Activated B cell treated with CpG ODN at 0.5 μM for 24 hours (primary cell): ENCODE measurements at regions not wholly inside any gene's neighbourhood (a gene's known extent, or its start where the extent isn't known, plus 50 kb on each side); places are given as distances from the start of the nearest gene placed in this dataset.

Experiments used
- ATAC-seq: fragments of 200-7000 bp; cut with Tn5 transposase; one replicate; pipeline ENCODE4 v1.10.0; 2021; ENCODE audit warnings: low read depth, mild to moderate bottlenecking, moderate library complexity
- CTCF ChIA-PET: fragments of 350-600 bp; sonication (Branson Sonifier 250); formaldehyde crosslinking; loops from one replicate; lab custom pipeline; 2021; ENCODE audit warnings: antibody characterized with exemption; lab: Charles Lee
- POLR2A ChIA-PET: fragments of 350-600 bp; sonication (Branson Sonifier 250); formaldehyde crosslinking; loops from one replicate; lab custom pipeline; 2021; ENCODE audit warnings: antibody characterized with exemption; lab: Charles Lee
- DNase-seq: peaks from one replicate; pipeline ENCODE4 v3.0.0; 2022
- H3K27ac Mint-ChIP-seq: one replicate; pipeline ENCODE4 v1.8.0; 2020; ENCODE audit warnings: mixed read lengths
- H3K27me3 Mint-ChIP-seq: one replicate; pipeline ENCODE4 v1.8.0; 2021; ENCODE audit warnings: mixed read lengths
- H3K36me3 Mint-ChIP-seq: one replicate; pipeline ENCODE4 v1.8.0; 2021; ENCODE audit warnings: low read depth, mixed read lengths
- H3K4me1 Mint-ChIP-seq: one replicate; pipeline ENCODE4 v1.8.0; 2021; ENCODE audit warnings: mixed read lengths
- H3K4me3 Mint-ChIP-seq: one replicate; pipeline ENCODE4 v1.8.0; 2020; ENCODE audit warnings: mild to moderate bottlenecking, mixed read lengths
- H3K9me3 Mint-ChIP-seq: one replicate; pipeline ENCODE4 v1.8.0; 2020; ENCODE audit warnings: mixed read lengths
- CTCF ChIP-seq: fragments of 200-600 bp; IDR thresholded peaks from one replicate; pipeline ENCODE4 v1.8.0; 2022; ENCODE audit warnings: antibody characterized with exemption, mild to moderate bottlenecking
- intact Hi-C: fragments of 100-400 bp; cut with micrococcal nuclease; formaldehyde crosslinking; loops from one replicate; pipeline ENCODE4 v1.15.1; 2024

- H3K27me3 Mint-ChIP-seq, result no peaks in the 10 kb centered on the region
- no peaks in the 10 kb centered on the region for H3K36me3 Mint-ChIP-seq
- POLR2A ChIA-PET, result no interaction called here
- ATAC-seq, result no peak
- H3K9me3 Mint-ChIP-seq, result no peaks in the 10 kb centered on the region
- no peak for DNase-seq
- no peak overlapping the region for H3K27ac Mint-ChIP-seq
- H3K4me1 Mint-ChIP-seq, result no peaks in the 10 kb centered on the region
- H3K4me3 Mint-ChIP-seq, result no peak overlapping the region
- CTCF ChIA-PET, result no interaction called here
- intact Hi-C loops, result no loop called here
- no peak for TF ChIP-seq CTCF
Measured at GRCh38 chr5:110908848-110909247, 162.7 kb upstream of the TSLP start.

GRCh38 chr5:110909415-110909814 lies 162.1 kb upstream of the TSLP start:
- intact Hi-C loops, result no loop called here
- CTCF ChIA-PET, result no interaction called here
- no peak for TF ChIP-seq CTCF

GRCh38 chr5:110909950-110910349 lies 161.6 kb upstream of the TSLP start:
- ChIA-PET POLR2A (no interaction called here), CTCF (no interaction called here)
- Mint-ChIP-seq H3K9me3 (no peaks in the 10 kb centered on the region), H3K27me3 (no peaks in the 10 kb centered on the region), H3K4me1 (no peaks in the 10 kb centered on the region), H3K36me3 (no peaks in the 10 kb centered on the region), H3K4me3 (no peak overlapping the region), H3K27ac (no peak overlapping the region)
- DNase-seq (no peak), ATAC-seq (no peak)
- intact Hi-C loops, result no loop called here
- TF ChIP-seq CTCF, result no peak

More at GRCh38 chr5:110909415-110909814, 162.1 kb upstream of the TSLP start:
- Mint-ChIP-seq H3K4me1 (no peaks in the 10 kb centered on the region), H3K27me3 (no peaks in the 10 kb centered on the region), H3K4me3 (no peak overlapping the region), H3K36me3 (no peaks in the 10 kb centered on the region), H3K9me3 (no peaks in the 10 kb centered on the region), H3K27ac (no peak overlapping the region)
- no peak for ATAC-seq
- DNase-seq, result no peak
- POLR2A ChIA-PET, result no interaction called here

GRCh38 chr5:110913221-110913620 lies 158.3 kb upstream of the TSLP start:
- ChIA-PET CTCF (no interaction called here), POLR2A (no interaction called here)
- no peak for DNase-seq
- Mint-ChIP-seq H3K9me3 (no peaks in the 10 kb centered on the region), H3K4me3 (no peak overlapping the region), H3K27ac (no peak overlapping the region), H3K27me3 (no peaks in the 10 kb centered on the region), H3K4me1 (no peaks in the 10 kb centered on the region), H3K36me3 (no peaks in the 10 kb centered on the region)
- intact Hi-C loops, result no loop called here
- ATAC-seq, result no peak
- TF ChIP-seq CTCF, result no peak

- Mint-ChIP-seq H3K4me3 (no peak overlapping the region), H3K9me3 (no peaks in the 10 kb centered on the region), H3K36me3 (no peaks in the 10 kb centered on the region), H3K27me3 (no peaks in the 10 kb centered on the region), H3K27ac (no peak overlapping the region), H3K4me1 (no peaks in the 10 kb centered on the region)
- ChIA-PET POLR2A (no interaction called here), CTCF (no interaction called here)
- intact Hi-C loops, result no loop called here
- ATAC-seq (no peak), DNase-seq (no peak)
- no peak for TF ChIP-seq CTCF
Measured at GRCh38 chr5:110916381-110917049, 155.0 kb upstream of the TSLP start.
